ENCODE measurements at regions not wholly inside any gene's neighbourhood (a gene's known extent, or its start where the extent isn't known, plus 50 kb on each side); places are given as distances from the start of the nearest gene placed in this dataset.

DNA sequence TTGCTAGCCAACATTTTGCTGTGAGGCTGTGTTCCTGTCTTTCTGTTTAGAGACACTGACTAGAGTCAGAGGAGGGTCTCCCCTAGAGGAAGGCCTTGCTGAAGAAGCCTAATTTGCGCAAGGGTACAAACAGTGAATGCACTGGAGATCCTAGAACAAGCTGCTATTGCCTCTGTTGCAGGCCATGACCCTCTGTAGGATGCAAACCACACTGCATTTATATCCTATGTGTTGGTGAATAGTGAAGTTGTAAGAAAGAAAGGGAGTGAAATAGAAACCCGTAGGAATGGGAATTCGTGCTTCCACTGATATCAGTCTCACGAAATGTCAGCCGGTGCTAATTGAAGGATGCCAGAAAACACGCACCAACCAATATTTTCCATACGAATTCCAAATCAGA lies 88.2 kb downstream of the GJA1 start:
- in situ Hi-C loops (cut with MboI) (no loop called here), intact Hi-C loops (cut with micrococcal nuclease) (no loop called here)
- Histone ChIP-seq H3K9me1 (ENCODE audit: control insufficient read depth, insufficient read depth, low read length) (no peaks in the 10 kb centered on the region), H4K20me1 (replicated peaks; ENCODE audit: control insufficient read depth, insufficient read depth, low read length) (no peaks in the 10 kb centered on the region), H3K4me1 (replicated peaks in 1 of 2; ENCODE audit: control insufficient read depth in 2 of 2, insufficient read depth in 2 of 2, low read length in 2 of 2) (no peaks in the 10 kb centered on the region), H3K4me2 (ENCODE audit: insufficient read depth, low read length) (no peak overlapping the region), H3K4me3 (no peak overlapping the region), H3K9ac (ENCODE audit: insufficient read depth in 1 of 2, low read depth in 2 of 2, low read length in 2 of 2) (no peak overlapping the region), H3K36me3 (ENCODE audit: control insufficient read depth, insufficient read depth, low read length) (no peaks in the 10 kb centered on the region), H3K27ac (ENCODE audit: extremely low read depth, low read depth, low read length) (no peak overlapping the region), H3K27me3 (ENCODE audit: control insufficient read depth in 2 of 2, insufficient read depth in 2 of 2, low read length in 2 of 2) (no peaks in the 10 kb centered on the region), H3K79me2 (ENCODE audit: control insufficient read depth, insufficient read depth, low read length) (no peaks in the 10 kb centered on the region), H3K9me3 (replicated peaks; ENCODE audit: control insufficient read depth, insufficient read depth, low read depth, low read length) (no peaks in the 10 kb centered on the region), H2AFZ (ENCODE audit: low read depth, low read length) (no peak overlapping the region)
- WGBS (ENCODE audit: insufficient coverage, low coverage, missing lambda C conversion rate), result 0% methylated on average over 7 of the region's 7 CpGs
- POLR2A ChIA-PET, result no interaction called here
- no peak for ATAC-seq
- no TSS peak for BruUV-seq (replicated peaks)
- no peak for FAIRE-seq
- CTCF ChIA-PET (ENCODE audit: low intra/inter-chr PET ratio), result no interaction called here
- no peak for DNase-seq (ENCODE audit: extremely low read depth in 1 of 4, low spot score in 3 of 4)
- no peak for TF ChIP-seq POLR2B (IDR thresholded peaks at IDR 0.05; ENCODE audit: low read depth, partially characterized antibody)
- TF ChIP-seq ZNF24 (IDR thresholded peaks at IDR 0.05), result no peak
- TF ChIP-seq, protein P1, sequence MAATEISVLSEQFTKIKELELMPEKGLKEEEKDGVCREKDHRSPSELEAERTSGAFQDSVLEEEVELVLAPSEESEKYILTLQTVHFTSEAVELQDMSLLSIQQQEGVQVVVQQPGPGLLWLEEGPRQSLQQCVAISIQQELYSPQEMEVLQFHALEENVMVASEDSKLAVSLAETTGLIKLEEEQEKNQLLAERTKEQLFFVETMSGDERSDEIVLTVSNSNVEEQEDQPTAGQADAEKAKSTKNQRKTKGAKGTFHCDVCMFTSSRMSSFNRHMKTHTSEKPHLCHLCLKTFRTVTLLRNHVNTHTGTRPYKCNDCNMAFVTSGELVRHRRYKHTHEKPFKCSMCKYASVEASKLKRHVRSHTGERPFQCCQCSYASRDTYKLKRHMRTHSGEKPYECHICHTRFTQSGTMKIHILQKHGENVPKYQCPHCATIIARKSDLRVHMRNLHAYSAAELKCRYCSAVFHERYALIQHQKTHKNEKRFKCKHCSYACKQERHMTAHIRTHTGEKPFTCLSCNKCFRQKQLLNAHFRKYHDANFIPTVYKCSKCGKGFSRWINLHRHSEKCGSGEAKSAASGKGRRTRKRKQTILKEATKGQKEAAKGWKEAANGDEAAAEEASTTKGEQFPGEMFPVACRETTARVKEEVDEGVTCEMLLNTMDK (IDR thresholded peaks at IDR 0.05; ENCODE audit: borderline replicate concordance, insufficient read depth, low read depth, low read length, poor library complexity, severe bottlenecking), result no peak
- TF ChIP-seq TRIM28 (IDR thresholded peaks at IDR 0.05), result no peak
- no peak for TF ChIP-seq ESRRB (CRISPR knock-in tag; IDR thresholded peaks at IDR 0.05; ENCODE audit: borderline replicate concordance)
- TF ChIP-seq, protein P2, sequence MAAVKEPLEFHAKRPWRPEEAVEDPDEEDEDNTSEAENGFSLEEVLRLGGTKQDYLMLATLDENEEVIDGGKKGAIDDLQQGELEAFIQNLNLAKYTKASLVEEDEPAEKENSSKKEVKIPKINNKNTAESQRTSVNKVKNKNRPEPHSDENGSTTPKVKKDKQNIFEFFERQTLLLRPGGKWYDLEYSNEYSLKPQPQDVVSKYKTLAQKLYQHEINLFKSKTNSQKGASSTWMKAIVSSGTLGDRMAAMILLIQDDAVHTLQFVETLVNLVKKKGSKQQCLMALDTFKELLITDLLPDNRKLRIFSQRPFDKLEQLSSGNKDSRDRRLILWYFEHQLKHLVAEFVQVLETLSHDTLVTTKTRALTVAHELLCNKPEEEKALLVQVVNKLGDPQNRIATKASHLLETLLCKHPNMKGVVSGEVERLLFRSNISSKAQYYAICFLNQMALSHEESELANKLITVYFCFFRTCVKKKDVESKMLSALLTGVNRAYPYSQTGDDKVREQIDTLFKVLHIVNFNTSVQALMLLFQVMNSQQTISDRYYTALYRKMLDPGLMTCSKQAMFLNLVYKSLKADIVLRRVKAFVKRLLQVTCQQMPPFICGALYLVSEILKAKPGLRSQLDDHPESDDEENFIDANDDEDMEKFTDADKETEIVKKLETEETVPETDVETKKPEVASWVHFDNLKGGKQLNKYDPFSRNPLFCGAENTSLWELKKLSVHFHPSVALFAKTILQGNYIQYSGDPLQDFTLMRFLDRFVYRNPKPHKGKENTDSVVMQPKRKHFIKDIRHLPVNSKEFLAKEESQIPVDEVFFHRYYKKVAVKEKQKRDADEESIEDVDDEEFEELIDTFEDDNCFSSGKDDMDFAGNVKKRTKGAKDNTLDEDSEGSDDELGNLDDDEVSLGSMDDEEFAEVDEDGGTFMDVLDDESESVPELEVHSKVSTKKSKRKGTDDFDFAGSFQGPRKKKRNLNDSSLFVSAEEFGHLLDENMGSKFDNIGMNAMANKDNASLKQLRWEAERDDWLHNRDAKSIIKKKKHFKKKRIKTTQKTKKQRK (IDR thresholded peaks at IDR 0.05; ENCODE audit: borderline replicate concordance, low read depth, low read length), result no peak
- TF ChIP-seq SRSF9 (IDR thresholded peaks at IDR 0.05; ENCODE audit: borderline replicate concordance, low read depth, low read length), result no peak

All from K562 (cell line).